Ishikawa (cell line): ENCODE measurements at regions not wholly inside any gene's neighbourhood (a gene's known extent, or its start where the extent isn't known, plus 50 kb on each side); places are given as distances from the start of the nearest gene placed in this dataset.

Source experiments
- TAF1 ChIP-seq: IDR thresholded peaks from 2 replicates; pipeline ENCODE4 v1.6.1; 2012; ENCODE audit warnings: low read depth, mild to moderate bottlenecking
- TEAD4 ChIP-seq: IDR thresholded peaks from 2 replicates; pipeline ENCODE4 v1.6.1; 2012
- TF ChIP-seq, protein P1 (sequence below): IDR thresholded peaks from 2 replicates; pipeline ENCODE4 v1.6.1; 2012

GRCh38 chr10:33086100-33086499, 128.1 kb upstream of the ITGB1 start:
- TF ChIP-seq, protein P1, sequence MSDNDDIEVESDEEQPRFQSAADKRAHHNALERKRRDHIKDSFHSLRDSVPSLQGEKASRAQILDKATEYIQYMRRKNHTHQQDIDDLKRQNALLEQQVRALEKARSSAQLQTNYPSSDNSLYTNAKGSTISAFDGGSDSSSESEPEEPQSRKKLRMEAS = no peak
- TF ChIP-seq TAF1 (no peak), TEAD4 (no peak)
